Nephron progenitor cell (in vitro differentiated cells): ENCODE measurements at regions not wholly inside any gene's neighbourhood (a gene's known extent, or its start where the extent isn't known, plus 50 kb on each side); places are given as distances from the start of the nearest gene placed in this dataset.

Experiments used
- DNase-seq: peaks from one replicate; pipeline ENCODE4 v3.0.0; 2021
- H3K27ac Mint-ChIP-seq: 2 replicates; pipeline ENCODE4 v1.8.0; 2021; ENCODE audit warnings: mild to moderate bottlenecking, moderate library complexity, mixed read lengths
- H3K27me3 Mint-ChIP-seq: 2 replicates; pipeline ENCODE4 v1.8.0; 2021; ENCODE audit warnings: mild to moderate bottlenecking, low read depth, mixed read lengths; ENCODE audit not compliant: poor library complexity
- H3K36me3 Mint-ChIP-seq: 2 replicates; pipeline ENCODE4 v1.8.0; 2021; ENCODE audit warnings: low read depth, mixed read lengths
- H3K4me1 Mint-ChIP-seq: 2 replicates; pipeline ENCODE4 v1.8.0; 2021; ENCODE audit warnings: mixed read lengths
- H3K4me3 Mint-ChIP-seq: 2 replicates; pipeline ENCODE4 v1.8.0; 2021; ENCODE audit warnings: mild to moderate bottlenecking, moderate library complexity, mixed read lengths
- H3K9me3 Mint-ChIP-seq: 2 replicates; pipeline ENCODE4 v1.8.0; 2021; ENCODE audit warnings: mild to moderate bottlenecking, moderate library complexity, mixed read lengths
- CTCF ChIP-seq: fragments of 200-600 bp; sonication (generic); IDR thresholded peaks from 2 replicates; pipeline ENCODE4 v1.5.0; 2021; ENCODE audit warnings: antibody characterized with exemption

- H3K27me3 Mint-ChIP-seq = peaks cover 3% of the 10 kb centered on the region
- H3K27ac Mint-ChIP-seq = no peak overlapping the region
- no peaks in the 10 kb centered on the region for H3K36me3 Mint-ChIP-seq
- TF ChIP-seq CTCF = no peak
- DNase-seq = no peak
- H3K4me1 Mint-ChIP-seq = peaks cover 24% of the 10 kb centered on the region
- H3K4me3 Mint-ChIP-seq = no peak overlapping the region
- no peaks in the 10 kb centered on the region for H3K9me3 Mint-ChIP-seq
These were observed 184.9 kb upstream of the ATP1B1 start for GRCh38 chr1:168921629-168922028.

GRCh38 chr1:168923521-168924136 is 182.9 kb upstream of the ATP1B1 start:
- DNase-seq = no peak
- H3K4me1 Mint-ChIP-seq = peaks cover 6% of the 10 kb centered on the region
- no peak overlapping the region for H3K27ac Mint-ChIP-seq
- H3K4me3 Mint-ChIP-seq = no peak overlapping the region
- H3K9me3 Mint-ChIP-seq = no peaks in the 10 kb centered on the region
- H3K27me3 Mint-ChIP-seq = peaks cover 3% of the 10 kb centered on the region
- no peak for TF ChIP-seq CTCF
- no peaks in the 10 kb centered on the region for H3K36me3 Mint-ChIP-seq

GRCh38 chr1:168924976-168925375 is 181.5 kb upstream of the ATP1B1 start:
- Mint-ChIP-seq H3K36me3 (no peaks in the 10 kb centered on the region), H3K27ac (peak overlapping the region; percentile 22), H3K9me3 (no peaks in the 10 kb centered on the region), H3K4me3 (no peak overlapping the region), H3K4me1 (no peaks in the 10 kb centered on the region), H3K27me3 (peaks cover 3% of the 10 kb centered on the region)
- DNase-seq = no peak
- TF ChIP-seq CTCF = no peak

GRCh38 chr1:168926236-168926635 is 180.3 kb upstream of the ATP1B1 start:
- Mint-ChIP-seq H3K27ac (no peak overlapping the region), H3K4me3 (no peak overlapping the region), H3K4me1 (no peaks in the 10 kb centered on the region), H3K9me3 (no peaks in the 10 kb centered on the region), H3K36me3 (no peaks in the 10 kb centered on the region), H3K27me3 (peaks cover 3% of the 10 kb centered on the region)
- TF ChIP-seq CTCF = no peak
- no peak for DNase-seq

- Mint-ChIP-seq H3K36me3 (no peaks in the 10 kb centered on the region), H3K9me3 (peaks cover 15% of the 10 kb centered on the region), H3K4me3 (no peak overlapping the region), H3K27me3 (no peaks in the 10 kb centered on the region), H3K27ac (no peak overlapping the region), H3K4me1 (no peaks in the 10 kb centered on the region)
- no peak for TF ChIP-seq CTCF
- DNase-seq = no peak
These were observed 174.0 kb upstream of the ATP1B1 start for GRCh38 chr1:168932539-168932938.

GRCh38 chr1:168933141-168933805 is 173.2 kb upstream of the ATP1B1 start:
- Mint-ChIP-seq H3K27me3 (no peaks in the 10 kb centered on the region), H3K4me1 (no peaks in the 10 kb centered on the region)

More at GRCh38 chr1:168933141-168933805, 173.2 kb upstream of the ATP1B1 start:
- peaks cover 15% of the 10 kb centered on the region for H3K9me3 Mint-ChIP-seq
- no peak overlapping the region for H3K27ac Mint-ChIP-seq
- TF ChIP-seq CTCF = no peak
- no peak for DNase-seq
- no peak overlapping the region for H3K4me3 Mint-ChIP-seq
- no peaks in the 10 kb centered on the region for H3K36me3 Mint-ChIP-seq
